ENCODE measurements at regions not wholly inside any gene's neighbourhood (a gene's known extent, or its start where the extent isn't known, plus 50 kb on each side); places are given as distances from the start of the nearest gene placed in this dataset.
"Not testable (repeated sequence)": the region's sequence is repeated elsewhere in the genome, so short reads cannot be mapped to it uniquely, and the experiment has no call there.

- TF ChIP-seq BHLHE40 (IDR thresholded peaks at IDR 0.05; ENCODE audit: borderline replicate concordance); TARDBP (IDR thresholded peaks at IDR 0.05): not testable (repeated sequence)
These were observed 537.7 kb upstream of the FSHR start for GRCh38 chr2:49692022-49692421.
